Skeletal muscle cell (primary cell): ENCODE measurements at regions not wholly inside any gene's neighbourhood (a gene's known extent, or its start where the extent isn't known, plus 50 kb on each side); places are given as distances from the start of the nearest gene placed in this dataset.
"Not testable (repeated sequence)": the region's sequence is repeated elsewhere in the genome, so short reads cannot be mapped to it uniquely, and the experiment has no call there.

Experiments used
- DNase-seq: peaks from one replicate; pipeline ENCODE4 v3.0.0-alpha.2; 2010; ENCODE audit warnings: low read depth
- H3K4me3 ChIP-seq: 2 replicates; pipeline ENCODE4 v1.5.1; 2011; ENCODE audit warnings: low read depth, mild to moderate bottlenecking, control low read depth, low read length, moderate library complexity

GRCh38 chr18:26628017-26628416 is 79.7 kb upstream of the KCTD1 start:
- no peak overlapping the region for H3K4me3 ChIP-seq
- DNase-seq = no peak

DNA sequence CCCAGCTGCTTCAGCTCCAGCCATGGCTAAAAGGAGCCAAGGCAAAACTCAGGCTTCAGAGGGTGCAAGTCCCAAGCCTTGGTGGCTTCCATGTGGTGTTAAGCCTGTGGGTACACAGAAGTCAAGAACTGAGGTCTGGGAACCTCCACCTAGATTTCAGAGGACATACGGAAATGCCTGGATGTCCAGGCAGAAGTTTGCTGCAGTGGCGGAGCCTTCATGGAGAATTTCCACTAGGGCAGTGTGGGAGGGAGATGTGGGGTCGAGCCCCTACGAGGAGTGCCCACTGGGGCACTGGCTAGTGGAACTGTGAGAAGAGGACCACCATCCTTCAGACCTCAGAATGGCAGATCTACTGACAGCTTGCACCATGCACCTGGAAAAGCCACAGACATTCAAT is 76.1 kb upstream of the KCTD1 start:
- DNase-seq = no peak
- H3K4me3 ChIP-seq = no peak overlapping the region

- not testable (repeated sequence) for DNase-seq, H3K4me3 ChIP-seq
Measured at GRCh38 chr18:26623314-26623713, 75.0 kb upstream of the KCTD1 start.

DNA sequence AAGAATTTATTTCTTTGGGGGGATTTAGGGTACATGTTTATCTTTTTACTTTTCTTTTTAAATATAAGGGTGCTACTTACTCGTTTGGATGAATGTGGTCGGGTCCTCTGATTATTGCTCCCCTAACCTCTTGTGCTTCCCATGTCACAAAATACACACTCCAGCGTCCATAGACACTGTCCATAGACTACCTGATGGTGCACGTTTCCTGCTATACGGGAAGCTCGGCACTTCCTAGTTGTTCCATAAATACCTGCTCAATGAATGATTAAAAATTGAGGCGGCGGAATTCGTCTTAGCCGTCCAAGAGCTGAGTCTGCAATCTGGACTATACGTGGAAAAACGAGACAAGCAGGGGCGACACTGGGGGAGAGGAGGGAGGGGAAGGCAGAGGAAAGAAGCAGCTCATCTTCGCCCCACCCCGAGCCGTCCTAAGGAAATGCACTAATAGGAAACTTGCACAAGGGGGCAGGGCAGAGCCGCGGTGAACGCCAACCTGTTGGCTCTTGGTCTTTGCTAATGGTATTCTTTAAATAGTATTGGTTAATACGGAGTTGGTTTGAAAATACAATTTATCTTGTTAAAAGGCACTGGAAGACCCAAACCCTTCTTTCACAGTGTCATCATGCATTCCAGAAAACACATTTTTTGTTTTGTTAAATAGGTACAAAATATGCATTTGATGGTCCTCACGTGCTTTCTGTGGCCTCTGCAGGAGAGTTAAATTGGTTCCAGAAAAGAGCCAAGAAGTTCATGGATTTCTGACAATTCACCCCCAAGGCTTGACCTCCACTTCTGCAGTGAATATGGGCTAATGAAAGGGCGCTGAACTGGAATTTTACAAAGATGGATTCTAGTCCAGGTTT is 73.0 kb upstream of the KCTD1 start:
- H3K4me3 ChIP-seq = no peak overlapping the region

DNA sequence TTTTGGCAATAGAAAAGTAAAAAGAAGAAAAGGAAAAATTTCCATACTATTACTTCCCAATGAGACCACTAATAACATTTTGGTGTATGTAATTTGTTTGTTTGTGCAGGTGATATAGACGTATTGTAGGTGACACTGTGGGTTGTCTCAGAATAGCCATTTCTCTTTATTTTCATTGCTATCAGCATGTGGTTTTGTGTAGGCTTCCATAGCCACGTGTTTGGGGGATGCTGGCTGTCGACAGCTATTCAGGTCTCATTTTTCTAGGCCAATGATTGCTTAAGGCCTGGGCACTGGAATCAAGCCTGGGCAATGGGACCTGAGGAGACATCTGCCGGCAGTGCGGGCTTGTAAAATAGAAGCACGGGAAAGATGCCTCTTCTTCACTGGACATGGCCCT is 71.0 kb upstream of the KCTD1 start:
- DNase-seq = no peak

More for the DNA sequence above, 73.0 kb upstream of the KCTD1 start:
- DNase-seq = no peak

GRCh38 chr18:26618135-26618534 is 69.8 kb upstream of the KCTD1 start:
- no peak overlapping the region for H3K4me3 ChIP-seq
- no peak for DNase-seq

More for the DNA sequence above, 71.0 kb upstream of the KCTD1 start:
- H3K4me3 ChIP-seq = no peak overlapping the region

DNA sequence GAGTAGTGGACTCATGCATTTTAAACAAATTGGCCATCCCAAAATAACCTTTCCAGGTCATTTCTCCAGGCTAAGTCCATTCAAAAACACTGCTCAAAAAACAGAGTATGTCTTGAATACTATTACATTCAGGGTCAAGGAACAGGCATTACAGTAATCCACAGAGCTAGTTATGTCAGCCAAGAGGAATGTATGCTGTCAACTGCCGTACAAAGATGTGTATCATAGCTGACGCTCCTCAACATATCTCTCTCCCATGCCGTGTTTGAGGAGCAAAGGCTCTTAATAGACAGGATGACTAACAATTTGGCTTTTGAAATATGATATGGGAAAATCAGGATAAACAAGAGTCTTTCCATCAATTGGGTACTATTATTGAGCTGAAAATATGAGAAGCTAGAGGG is 68.8 kb upstream of the KCTD1 start:
- no peak overlapping the region for H3K4me3 ChIP-seq
- DNase-seq = peak; percentile 86

GRCh38 chr18:26614374-26614773 is 66.0 kb upstream of the KCTD1 start:
- no peak overlapping the region for H3K4me3 ChIP-seq
- no peak for DNase-seq
